GM12892 (cell line): ENCODE measurements at regions not wholly inside any gene's neighbourhood (a gene's known extent, or its start where the extent isn't known, plus 50 kb on each side); places are given as distances from the start of the nearest gene placed in this dataset.

Source experiments
- DNase-seq: peaks from one replicate; pipeline ENCODE4 v3.0.0; 2011; ENCODE audit not compliant: insufficient read length
- FAIRE-seq: peaks from 2 replicates; lab custom pipeline; 2011; peaks lifted over from hg19 to GRCh38; lab: Jason Lieb, UNC
- POLR2A ChIP-seq: IDR thresholded peaks from 2 replicates; pipeline ENCODE4 v1.6.1; 2011; ENCODE audit warnings: low read depth, low read length, control low read depth
- POLR2AphosphoS5 ChIP-seq: IDR thresholded peaks from 2 replicates; pipeline ENCODE4 v1.6.1; 2011; ENCODE audit warnings: low read depth, low read length, control low read depth
- TAF1 ChIP-seq: IDR thresholded peaks from 2 replicates; pipeline ENCODE4 v1.6.1; 2011; ENCODE audit warnings: low read depth, mild to moderate bottlenecking, control low read depth, low read length, borderline replicate concordance

GRCh38 chr3:40618158-40618557, 93.4 kb downstream of the ZNF621 start:
- no peak for DNase-seq
- no peak for FAIRE-seq
- TF ChIP-seq POLR2A (no peak), POLR2AphosphoS5 (no peak), TAF1 (no peak)

GRCh38 chr3:40620151-40620550, 95.4 kb downstream of the ZNF621 start:
- no peak for TF ChIP-seq POLR2A
- TF ChIP-seq TAF1, result no peak
- no peak for TF ChIP-seq POLR2AphosphoS5
- DNase-seq (no peak), FAIRE-seq (no peak)

DNA sequence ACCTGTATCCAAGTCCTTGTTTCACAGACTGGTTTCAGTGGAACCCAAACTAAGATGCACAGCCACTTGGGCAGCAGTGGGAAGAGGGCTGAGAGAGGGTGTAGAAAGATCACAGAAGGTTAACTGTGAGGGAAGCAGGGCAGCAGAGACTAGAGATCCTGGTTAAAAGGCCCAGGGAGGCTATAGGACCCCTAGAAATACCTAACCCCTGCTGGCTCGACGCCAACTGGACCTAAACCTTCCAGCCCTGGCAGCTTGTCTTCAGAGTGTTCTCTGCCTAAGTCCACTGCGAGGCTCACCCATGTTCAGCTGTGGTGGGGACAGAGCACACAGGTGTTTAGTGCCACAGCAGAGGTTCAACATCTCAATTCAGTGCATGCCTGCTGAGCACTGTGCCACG, 96.5 kb downstream of the ZNF621 start:
- DNase-seq (no peak), FAIRE-seq (no peak)
- TF ChIP-seq POLR2A, result no peak
- TF ChIP-seq TAF1, result no peak
- TF ChIP-seq POLR2AphosphoS5, result no peak

DNA sequence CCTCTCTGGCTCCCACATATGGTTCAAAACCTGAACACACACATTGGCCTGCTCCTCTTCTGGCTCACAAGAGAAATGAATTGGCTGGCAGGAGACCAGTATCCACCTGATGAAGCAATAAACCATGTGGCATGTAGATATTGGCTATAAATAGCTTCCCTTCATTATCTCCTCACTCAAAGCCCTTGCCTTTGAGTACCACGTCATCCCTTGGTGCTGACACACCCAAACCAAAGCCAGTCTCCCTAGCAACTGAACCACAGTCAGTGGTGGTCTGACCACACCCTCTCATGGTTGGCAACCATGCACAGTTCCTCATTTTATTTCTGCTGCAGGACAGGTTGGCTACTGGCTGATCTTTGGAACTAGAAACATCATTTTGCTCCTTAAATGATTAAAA, 98.8 kb downstream of the ZNF621 start:
- no peak for FAIRE-seq
- no peak for DNase-seq
- TF ChIP-seq TAF1 (no peak), POLR2AphosphoS5 (no peak), POLR2A (no peak)

- FAIRE-seq (no peak), DNase-seq (no peak)
- TF ChIP-seq TAF1 (no peak), POLR2AphosphoS5 (no peak), POLR2A (no peak)
Measured at GRCh38 chr3:40624189-40624769, 99.5 kb downstream of the ZNF621 start.

DNA sequence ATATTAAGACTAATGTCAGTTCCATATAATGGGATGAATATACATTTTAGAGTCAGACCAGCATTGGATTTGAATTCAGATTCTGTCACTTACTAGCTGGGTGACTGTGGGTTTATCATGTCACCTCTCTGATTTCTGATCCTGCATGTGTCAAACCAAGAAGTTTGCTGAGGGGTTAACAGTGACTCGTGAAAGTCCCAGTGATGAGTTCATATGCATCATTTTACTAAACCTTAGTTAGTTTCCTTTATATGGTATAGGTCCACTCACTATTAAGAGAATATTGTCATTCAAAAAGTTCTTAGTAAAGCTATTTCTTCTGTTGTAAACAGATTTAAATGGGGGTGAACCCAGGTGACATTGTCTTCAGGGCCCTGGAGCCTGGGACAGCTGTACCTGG, 102.3 kb downstream of the ZNF621 start:
- TF ChIP-seq POLR2AphosphoS5 (no peak), TAF1 (no peak), POLR2A (no peak)
- no peak for DNase-seq
- no peak for FAIRE-seq

- DNase-seq, result no peak
- no peak for FAIRE-seq
- TF ChIP-seq TAF1 (no peak), POLR2AphosphoS5 (no peak), POLR2A (no peak)
Measured at GRCh38 chr3:40628984-40629383, 104.2 kb downstream of the ZNF621 start.

GRCh38 chr3:40631341-40631995, 106.7 kb downstream of the ZNF621 start:
- TF ChIP-seq POLR2A (no peak), POLR2AphosphoS5 (no peak), TAF1 (no peak)
- FAIRE-seq (no peak), DNase-seq (no peak)

DNA sequence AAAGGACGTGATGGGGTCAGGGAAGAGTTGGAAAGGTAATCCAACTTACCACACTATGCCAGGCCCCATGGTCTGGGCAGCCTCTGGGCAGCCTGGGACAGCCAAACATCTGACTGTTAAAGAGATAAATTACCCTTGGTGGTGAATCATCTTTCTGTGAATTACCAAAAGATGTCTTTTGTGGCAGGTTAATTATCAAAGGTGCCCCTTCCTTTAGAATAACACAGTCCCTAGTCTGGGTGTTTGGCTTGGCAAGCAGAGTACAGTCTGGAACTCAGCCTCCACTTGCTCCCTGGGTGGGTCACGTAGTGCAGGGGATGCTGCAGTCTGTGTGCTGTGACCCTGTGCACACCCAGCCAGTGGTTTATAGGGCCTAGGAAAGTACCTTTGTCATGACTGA, 113.1 kb downstream of the ZNF621 start:
- no peak for TF ChIP-seq POLR2A
- TF ChIP-seq POLR2AphosphoS5, result no peak
- TF ChIP-seq TAF1, result no peak
- no peak for DNase-seq
- no peak for FAIRE-seq

- no peak for FAIRE-seq
- DNase-seq, result no peak
Measured at GRCh38 chr3:40639006-40639405, 114.2 kb downstream of the ZNF621 start.

DNA sequence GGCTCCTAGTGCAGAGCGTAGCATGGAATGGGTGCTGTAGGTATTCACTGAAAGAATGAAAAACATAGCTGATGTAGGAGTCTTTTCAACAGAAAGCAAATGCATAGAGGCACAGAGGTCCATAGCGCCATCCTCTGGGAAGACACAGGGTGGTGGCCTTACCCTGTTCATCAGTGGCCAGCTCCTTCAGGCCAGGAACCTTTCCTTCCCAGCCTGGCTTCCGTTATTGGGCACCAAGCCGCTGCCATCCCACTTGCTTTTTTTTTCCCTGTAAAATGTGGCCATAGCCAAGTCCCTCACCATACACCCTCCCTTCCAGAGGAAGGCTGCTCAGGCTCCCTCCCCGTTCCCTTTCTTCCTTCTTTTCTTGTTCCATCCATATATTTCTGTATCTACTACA, 118.1 kb downstream of the ZNF621 start:
- TF ChIP-seq POLR2AphosphoS5, result no peak
- TF ChIP-seq TAF1, result no peak
- no peak for TF ChIP-seq POLR2A
- no peak for FAIRE-seq
- no peak for DNase-seq

More at GRCh38 chr3:40639006-40639405, 114.2 kb downstream of the ZNF621 start:
- TF ChIP-seq POLR2A (no peak), TAF1 (no peak), POLR2AphosphoS5 (no peak)

- TF ChIP-seq POLR2A, result no peak
- no peak for TF ChIP-seq TAF1
- no peak for TF ChIP-seq POLR2AphosphoS5
- DNase-seq, result no peak
- no peak for FAIRE-seq
Measured at GRCh38 chr3:40645883-40646282, 121.1 kb downstream of the ZNF621 start.

DNA sequence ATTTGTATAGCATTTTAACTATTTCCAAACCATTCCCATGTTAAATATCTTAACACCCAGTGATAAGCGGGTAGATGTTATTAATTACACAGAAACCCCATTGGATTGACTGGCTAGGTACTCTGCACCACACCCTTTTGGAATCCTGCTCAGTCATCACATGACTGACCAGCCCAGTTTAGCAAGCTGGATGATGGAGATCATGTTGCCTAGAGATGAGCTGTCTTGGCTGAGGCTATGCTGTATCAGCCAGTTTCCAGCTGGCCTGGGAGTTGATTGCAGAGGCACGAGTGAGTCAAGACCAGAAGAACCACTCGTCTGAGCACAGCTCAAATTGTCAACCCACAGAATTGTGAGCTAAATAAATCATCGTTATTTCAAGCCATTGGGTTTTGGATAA, 124.6 kb downstream of the ZNF621 start:
- TF ChIP-seq POLR2A, result no peak
- no peak for TF ChIP-seq TAF1
- no peak for TF ChIP-seq POLR2AphosphoS5
- FAIRE-seq (no peak), DNase-seq (no peak)
